Testis (tissue), 2 donors: ENCODE measurements at regions not wholly inside any gene's neighbourhood (a gene's known extent, or its start where the extent isn't known, plus 50 kb on each side); places are given as distances from the start of the nearest gene placed in this dataset.

Experiments
- POLR2A ChIP-seq: fragments of 450-650 bp; IDR thresholded peaks from one replicate; pipeline ENCODE4 v1.6.1; 2017; ENCODE audit warnings: antibody characterized with exemption, mild to moderate bottlenecking, moderate library complexity
- TF ChIP-seq, protein P1 (sequence below), 3 experiments: fragments of 450-650 bp in 2 of 3; fragments of 200-600 bp in 1 of 3; sonication (generic) in 1 of 3; IDR thresholded peaks; one replicate each; pipeline ENCODE4 v1.5.1; 2016 to 2019; ENCODE audit warnings: antibody characterized with exemption in 3 of 3, mild to moderate bottlenecking in 2 of 3, moderate library complexity in 1 of 3

DNA sequence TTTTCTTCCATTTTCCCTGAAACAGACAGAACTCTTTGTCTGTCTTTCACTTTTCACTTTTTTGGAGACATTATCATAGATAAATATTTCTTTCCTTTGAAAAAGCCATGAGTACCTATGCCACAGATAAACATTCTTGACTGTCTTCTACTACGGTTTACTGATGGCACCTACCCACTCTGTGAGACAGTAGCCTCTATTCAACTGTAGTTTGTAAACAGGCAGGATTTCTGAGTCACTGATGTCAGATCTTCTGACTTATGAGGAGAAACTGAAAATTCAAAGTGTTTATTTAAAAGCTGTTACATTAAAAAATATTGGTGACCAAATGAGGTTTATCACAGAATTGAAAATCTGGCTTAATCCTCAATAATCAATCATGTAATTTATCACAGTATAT lies 658.4 kb downstream of the TOX3 start:
- TF ChIP-seq, protein P1, sequence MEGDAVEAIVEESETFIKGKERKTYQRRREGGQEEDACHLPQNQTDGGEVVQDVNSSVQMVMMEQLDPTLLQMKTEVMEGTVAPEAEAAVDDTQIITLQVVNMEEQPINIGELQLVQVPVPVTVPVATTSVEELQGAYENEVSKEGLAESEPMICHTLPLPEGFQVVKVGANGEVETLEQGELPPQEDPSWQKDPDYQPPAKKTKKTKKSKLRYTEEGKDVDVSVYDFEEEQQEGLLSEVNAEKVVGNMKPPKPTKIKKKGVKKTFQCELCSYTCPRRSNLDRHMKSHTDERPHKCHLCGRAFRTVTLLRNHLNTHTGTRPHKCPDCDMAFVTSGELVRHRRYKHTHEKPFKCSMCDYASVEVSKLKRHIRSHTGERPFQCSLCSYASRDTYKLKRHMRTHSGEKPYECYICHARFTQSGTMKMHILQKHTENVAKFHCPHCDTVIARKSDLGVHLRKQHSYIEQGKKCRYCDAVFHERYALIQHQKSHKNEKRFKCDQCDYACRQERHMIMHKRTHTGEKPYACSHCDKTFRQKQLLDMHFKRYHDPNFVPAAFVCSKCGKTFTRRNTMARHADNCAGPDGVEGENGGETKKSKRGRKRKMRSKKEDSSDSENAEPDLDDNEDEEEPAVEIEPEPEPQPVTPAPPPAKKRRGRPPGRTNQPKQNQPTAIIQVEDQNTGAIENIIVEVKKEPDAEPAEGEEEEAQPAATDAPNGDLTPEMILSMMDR (IDR thresholded peaks at IDR 0.05), result no peak
- no peak for TF ChIP-seq POLR2A
